BE2C (cell line): ENCODE measurements at regions not wholly inside any gene's neighbourhood (a gene's known extent, or its start where the extent isn't known, plus 50 kb on each side); places are given as distances from the start of the nearest gene placed in this dataset.

Experiments used
- DNase-seq: peaks from one replicate; pipeline ENCODE4 v3.0.0-alpha.2; 2020
- H3K27me3 ChIP-seq: fragments of 250-450 bp; sonication (Bioruptor Pico); 2 replicates; pipeline ENCODE4 v1.5.1; 2020; ENCODE audit warnings: mild to moderate bottlenecking
- H3K36me3 ChIP-seq: fragments of 250-450 bp; sonication (Bioruptor Pico); 2 replicates; pipeline ENCODE4 v1.5.1; 2020; ENCODE audit warnings: mild to moderate bottlenecking
- H3K4me1 ChIP-seq: fragments of 250-450 bp; sonication (Bioruptor Pico); 2 replicates; pipeline ENCODE4 v1.5.1; 2020
- H3K4me3 ChIP-seq: 2 replicates; pipeline ENCODE4 v1.5.1; 2011; ENCODE audit warnings: low read depth, low read length
- H3K9me3 ChIP-seq: fragments of 250-450 bp; sonication (Bioruptor Pico); 2 replicates; pipeline ENCODE4 v1.5.1; 2020
- CTCF ChIP-seq: IDR thresholded peaks from 2 replicates; pipeline ENCODE4 v1.5.1; 2012; ENCODE audit warnings: mild to moderate bottlenecking, low read depth, low read length

DNA sequence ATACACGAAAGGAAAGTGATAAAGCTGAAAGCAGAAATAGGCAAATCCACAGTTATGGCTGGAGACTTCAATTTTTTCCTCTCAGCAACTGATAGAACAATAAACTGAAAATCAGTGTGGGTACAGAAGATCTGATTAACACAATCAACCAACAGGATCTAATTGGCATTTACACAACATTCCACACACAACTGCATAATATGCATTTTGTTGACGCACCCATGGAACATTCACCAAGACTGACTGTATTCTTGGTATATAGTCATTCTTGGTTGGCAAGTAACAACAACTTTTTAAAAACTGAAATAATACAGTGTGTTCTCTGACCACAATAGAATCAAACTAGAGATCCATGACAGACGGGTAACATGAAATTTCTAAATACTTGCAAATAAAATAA lies 218.7 kb upstream of the S1PR3 start:
- H3K4me3 ChIP-seq = no peak overlapping the region
- no peak for DNase-seq
- H3K9me3 ChIP-seq = no peaks in the 10 kb centered on the region
- H3K36me3 ChIP-seq = no peaks in the 10 kb centered on the region
- no peaks in the 10 kb centered on the region for H3K27me3 ChIP-seq
- H3K4me1 ChIP-seq = peaks cover 4% of the 10 kb centered on the region
- no peak for TF ChIP-seq CTCF

DNA sequence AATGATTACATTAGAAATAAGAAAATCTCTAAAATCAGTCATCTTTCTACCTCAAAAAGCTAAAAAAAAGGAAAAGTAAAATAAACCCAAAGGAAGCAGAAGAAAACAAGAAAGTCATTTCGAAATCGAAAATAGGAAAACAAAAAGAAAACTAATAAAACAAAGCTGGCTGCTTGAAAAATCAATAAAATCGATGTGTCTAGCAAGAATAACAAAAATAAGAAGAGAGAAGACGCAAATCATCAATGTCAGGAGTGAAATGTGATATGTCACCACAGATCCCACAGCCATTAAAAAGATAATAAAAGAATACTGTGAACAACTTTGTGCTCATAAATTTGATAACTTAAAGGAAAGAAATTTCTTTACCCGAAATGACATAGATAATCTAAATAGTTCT lies 218.1 kb upstream of the S1PR3 start:
- Histone ChIP-seq H3K9me3 (no peaks in the 10 kb centered on the region), H3K4me1 (peaks cover 4% of the 10 kb centered on the region), H3K4me3 (no peak overlapping the region), H3K36me3 (no peaks in the 10 kb centered on the region), H3K27me3 (no peaks in the 10 kb centered on the region)
- TF ChIP-seq CTCF = no peak
- no peak for DNase-seq

- Histone ChIP-seq H3K9me3 (no peaks in the 10 kb centered on the region), H3K27me3 (no peaks in the 10 kb centered on the region), H3K4me1 (peaks cover 4% of the 10 kb centered on the region), H3K4me3 (no peak overlapping the region), H3K36me3 (no peaks in the 10 kb centered on the region)
- no peak for TF ChIP-seq CTCF
- DNase-seq = no peak
These were observed 217.5 kb upstream of the S1PR3 start for GRCh38 chr9:88773627-88774244.

- Histone ChIP-seq H3K27me3 (no peaks in the 10 kb centered on the region), H3K36me3 (no peaks in the 10 kb centered on the region), H3K4me1 (peaks cover 4% of the 10 kb centered on the region), H3K4me3 (no peak overlapping the region), H3K9me3 (no peaks in the 10 kb centered on the region)
- no peak for TF ChIP-seq CTCF
- no peak for DNase-seq
These were observed 216.2 kb upstream of the S1PR3 start for GRCh38 chr9:88775037-88775471.

GRCh38 chr9:88775559-88775958 lies 215.7 kb upstream of the S1PR3 start:
- DNase-seq = no peak
- Histone ChIP-seq H3K36me3 (no peaks in the 10 kb centered on the region), H3K27me3 (no peaks in the 10 kb centered on the region), H3K4me1 (peaks cover 4% of the 10 kb centered on the region), H3K4me3 (no peak overlapping the region), H3K9me3 (no peaks in the 10 kb centered on the region)
- no peak for TF ChIP-seq CTCF

DNA sequence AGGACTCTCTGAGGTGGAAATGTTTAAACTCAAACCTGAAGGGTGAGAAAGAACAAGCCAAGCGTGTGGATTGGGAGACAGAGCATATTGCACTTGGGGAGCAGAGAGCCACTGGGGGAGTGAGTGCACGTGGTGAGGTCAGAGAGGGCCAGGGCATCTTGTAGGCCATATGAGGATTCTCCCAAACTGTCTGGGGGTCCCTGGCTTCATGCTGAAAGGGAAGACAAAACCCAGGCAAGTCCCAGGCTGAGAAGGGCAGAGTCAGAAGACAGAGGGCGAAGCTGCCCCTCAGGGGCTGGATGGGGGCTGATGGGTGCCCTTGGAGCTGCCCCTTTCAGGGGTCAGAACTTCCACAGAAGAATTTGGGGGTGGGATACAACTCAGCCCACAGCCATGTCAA lies 215.3 kb upstream of the S1PR3 start:
- H3K4me3 ChIP-seq = no peak overlapping the region
- H3K4me1 ChIP-seq = peaks cover 4% of the 10 kb centered on the region
- H3K36me3 ChIP-seq = no peaks in the 10 kb centered on the region
- no peaks in the 10 kb centered on the region for H3K9me3 ChIP-seq
- no peaks in the 10 kb centered on the region for H3K27me3 ChIP-seq
- DNase-seq = no peak
- TF ChIP-seq CTCF = no peak
